OCI-LY1 (cell line): ENCODE measurements at regions not wholly inside any gene's neighbourhood (a gene's known extent, or its start where the extent isn't known, plus 50 kb on each side); places are given as distances from the start of the nearest gene placed in this dataset.

Experiments used
- CTCF ChIP-seq: fragments of 200-600 bp; sonication (generic), shearing (Covaris generic); IDR thresholded peaks from 2 replicates; pipeline ENCODE4 v1.5.1; 2017; ENCODE audit warnings: mild to moderate bottlenecking, antibody characterized with exemption, low read length, moderate library complexity, mixed read lengths
- EZH2 ChIP-seq: fragments of 200-600 bp; sonication (generic), shearing (Covaris generic); IDR thresholded peaks from 2 replicates; pipeline ENCODE4 v1.8.0; 2017; ENCODE audit warnings: borderline replicate concordance, mixed run types, mild to moderate bottlenecking, antibody characterized with exemption, low read length, moderate library complexity, mixed read lengths

- TF ChIP-seq CTCF (no peak), EZH2 (no peak)
Observed at GRCh38 chr9:79975621-79976256, 404.0 kb downstream of the TLE4 start.
